ENCODE measurements at regions not wholly inside any gene's neighbourhood (a gene's known extent, or its start where the extent isn't known, plus 50 kb on each side); places are given as distances from the start of the nearest gene placed in this dataset.

DNA sequence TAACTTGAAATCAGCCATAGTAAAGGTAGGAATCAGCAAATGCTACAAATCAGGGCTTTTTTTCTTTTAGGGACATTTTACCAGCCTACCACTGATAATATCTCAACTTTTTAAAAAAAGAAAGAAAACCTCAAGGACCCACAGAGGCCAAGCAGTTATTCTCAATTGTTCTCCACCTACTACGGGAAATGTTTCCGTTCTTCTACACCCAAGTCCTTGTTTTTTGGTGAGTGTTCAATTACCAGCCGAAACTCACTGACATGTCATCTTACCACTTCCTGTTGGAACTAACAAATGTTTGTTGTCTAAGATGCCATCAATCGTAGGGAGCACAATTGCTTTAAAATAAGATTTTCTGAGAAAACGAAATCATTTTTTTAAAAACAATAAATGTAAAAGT lies 50.2 kb upstream of the CDK1 start:
- no peak for ATAC-seq
- DNase-seq = no peak
- intact Hi-C loops (cut with DNase I) = no loop called here

DNA sequence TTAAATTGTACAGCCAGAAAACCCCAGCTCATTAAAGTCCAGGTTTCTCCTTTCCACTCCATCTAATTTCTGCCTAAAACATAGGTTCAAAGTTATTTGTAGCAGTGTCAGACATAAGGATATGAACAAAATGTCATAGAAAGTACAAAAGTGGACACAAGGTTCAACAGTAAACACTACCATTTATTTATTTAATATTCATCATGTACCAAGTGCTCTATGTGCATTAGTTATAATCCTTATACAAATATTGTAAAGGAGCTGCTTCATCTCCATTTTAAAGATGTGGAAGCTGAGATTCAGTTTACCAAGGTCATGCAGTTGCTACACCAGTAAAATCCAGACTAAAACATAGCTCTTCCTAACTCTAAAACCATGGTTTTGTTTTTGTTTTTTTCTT lies 52.0 kb upstream of the CDK1 start:
- no peak for ATAC-seq
- intact Hi-C loops (cut with DNase I) = no loop called here
- DNase-seq = no peak

DNA sequence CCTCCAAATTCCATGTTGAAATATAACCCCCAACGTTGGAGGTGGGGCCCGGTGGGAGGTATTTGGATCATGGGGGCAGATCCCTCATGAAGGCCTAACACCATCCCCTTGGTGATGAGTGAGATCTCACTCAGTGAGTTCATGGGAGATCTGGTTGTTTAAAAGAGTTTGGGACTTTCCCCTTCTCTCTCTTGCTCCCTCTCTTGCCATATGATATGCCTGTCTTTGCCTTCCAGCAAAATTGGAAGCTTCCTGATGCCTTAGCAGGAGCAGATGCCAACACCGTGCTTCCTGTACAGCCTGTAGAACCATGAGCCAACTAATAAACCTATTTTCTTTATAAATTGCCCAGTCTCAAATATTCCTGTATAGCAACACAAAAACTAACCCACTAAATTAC lies 55.7 kb upstream of the CDK1 start:
- DNase-seq = no peak
- no peak for ATAC-seq
- intact Hi-C loops (cut with DNase I) = no loop called here

DNA sequence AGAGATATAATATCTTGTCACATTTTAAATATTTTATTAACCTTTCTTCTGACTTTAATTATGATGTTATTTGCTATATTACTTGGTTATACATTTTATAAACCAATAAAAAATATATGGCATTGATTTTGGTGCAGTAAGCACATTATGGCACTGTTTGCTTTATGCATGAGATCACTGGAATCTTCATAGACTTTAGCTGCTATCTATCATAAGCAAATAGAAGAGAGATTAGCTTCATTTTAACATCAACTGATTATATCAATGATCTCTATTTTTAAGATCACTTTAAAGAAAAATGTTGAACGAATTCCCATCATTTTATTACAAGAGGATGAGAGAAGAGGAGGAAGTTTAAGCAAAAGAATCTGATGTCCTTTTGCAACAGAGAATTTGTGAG lies 58.6 kb upstream of the CDK1 start:
- intact Hi-C loops (cut with DNase I) = no loop called here
- DNase-seq = no peak
- no peak for ATAC-seq

- intact Hi-C loops (cut with DNase I) = no loop called here
- DNase-seq = no peak
- no peak for ATAC-seq
These were observed 59.4 kb upstream of the CDK1 start for GRCh38 chr10:60718886-60719285.

DNA sequence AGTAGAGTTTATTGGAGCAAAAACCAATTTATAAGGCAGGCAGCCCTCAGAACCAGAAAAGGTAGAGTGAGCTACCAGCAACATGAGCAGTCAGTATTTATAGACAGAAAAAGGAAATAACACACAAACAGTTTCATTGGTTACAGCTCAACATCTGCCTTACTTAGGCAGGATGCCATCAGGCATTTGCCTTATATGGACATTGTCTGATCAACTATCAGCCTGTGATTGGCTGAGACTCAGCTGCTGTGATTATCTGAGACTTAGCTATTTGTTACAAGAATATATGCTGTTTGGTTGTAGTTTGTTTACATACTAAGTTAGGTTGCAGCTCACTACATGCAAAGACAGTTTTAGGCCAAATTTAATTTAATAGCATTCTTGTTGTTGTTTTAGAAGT lies 60.4 kb upstream of the CDK1 start:
- DNase-seq = no peak
- ATAC-seq = no peak
- intact Hi-C loops (cut with DNase I) = no loop called here

- DNase-seq (no peak), ATAC-seq (no peak)
- intact Hi-C loops (cut with DNase I) = no loop called here
These were observed 64.0 kb upstream of the CDK1 start for GRCh38 chr10:60714233-60714632.

DNA sequence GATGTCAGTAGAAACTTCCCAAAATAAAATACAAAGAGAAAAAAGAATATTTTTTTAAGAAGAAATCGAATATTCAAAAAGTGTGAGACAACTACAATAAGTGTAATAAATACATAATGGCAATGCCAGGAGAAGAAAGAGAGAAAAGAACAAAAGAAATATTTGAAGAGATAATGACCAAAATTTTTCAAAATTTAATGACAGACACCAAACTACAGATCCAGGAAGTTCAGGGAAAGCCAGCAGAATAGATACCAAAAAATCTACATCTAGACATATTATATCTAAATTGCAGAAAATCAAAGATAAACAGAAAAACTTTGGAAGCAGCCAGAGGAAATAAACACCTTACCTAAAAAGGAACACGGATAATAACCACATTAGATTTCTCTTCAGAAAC lies 66.8 kb upstream of the CDK1 start:
- no peak for DNase-seq
- intact Hi-C loops (cut with DNase I) = no loop called here
- no peak for ATAC-seq

DNA sequence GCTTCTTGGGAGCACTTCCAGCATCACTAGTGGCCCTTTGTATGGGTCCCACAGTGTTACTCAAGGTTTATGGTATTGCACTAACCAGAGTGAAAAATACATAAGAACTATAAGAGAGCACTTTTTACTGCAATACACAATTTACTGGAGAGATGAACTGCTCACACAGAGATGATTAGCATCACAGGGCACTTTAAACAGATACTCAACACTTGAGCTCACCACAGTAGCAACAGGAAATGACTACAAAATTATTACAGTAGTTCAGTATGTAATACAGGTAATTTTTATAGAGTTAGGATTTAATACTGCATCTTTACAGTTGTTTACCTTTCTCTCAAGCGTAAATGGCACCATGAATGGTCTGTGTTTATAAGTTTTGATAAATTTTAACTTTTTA lies 68.2 kb upstream of the CDK1 start:
- DNase-seq = no peak
- intact Hi-C loops (cut with DNase I) = no loop called here
- ATAC-seq = no peak

DNA sequence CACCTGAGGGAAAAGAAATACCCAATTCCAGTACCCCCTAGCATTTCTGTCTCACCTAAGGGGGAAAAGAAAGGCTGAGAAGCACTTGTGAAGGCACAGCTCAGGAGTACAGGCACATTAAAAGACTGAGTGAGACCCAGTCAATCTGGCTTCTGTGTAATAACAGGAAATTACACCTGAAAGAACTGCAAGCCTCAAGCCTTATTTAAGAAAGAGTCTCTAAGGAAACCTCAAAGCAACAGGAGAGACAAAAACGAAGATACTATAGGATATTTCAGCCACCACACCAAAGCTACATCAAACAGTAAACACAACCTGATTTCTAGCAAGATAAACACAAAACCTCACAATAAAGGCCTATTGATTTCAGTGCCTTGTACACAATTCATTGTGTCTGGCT lies 69.6 kb upstream of the CDK1 start:
- ATAC-seq = no peak
- intact Hi-C loops (cut with DNase I) = no loop called here
- DNase-seq = no peak

GRCh38 chr10:60707841-60708240 lies 70.4 kb upstream of the CDK1 start:
- intact Hi-C loops (cut with DNase I) = no loop called here
- ATAC-seq = no peak
- DNase-seq = no peak

DNA sequence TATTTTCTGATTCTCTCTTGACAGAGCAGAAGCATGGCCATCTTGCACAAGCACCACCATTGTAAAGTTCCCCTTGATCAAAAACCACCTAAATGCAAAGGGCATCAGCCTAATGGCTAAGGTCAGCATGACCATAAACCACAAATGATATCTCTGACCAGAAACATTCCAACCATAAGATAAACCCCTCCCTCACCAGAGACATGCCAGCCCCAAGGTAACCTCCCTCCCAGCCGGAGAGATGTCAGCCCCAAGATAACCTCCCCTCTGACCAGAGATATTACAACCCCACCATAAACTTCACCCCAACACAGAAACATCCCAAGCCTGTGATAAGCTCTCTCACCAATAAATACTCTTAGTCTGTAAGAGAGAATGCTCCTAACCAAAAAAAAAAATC lies 72.1 kb upstream of the CDK1 start:
- ATAC-seq (no peak), DNase-seq (no peak)
- intact Hi-C loops (cut with DNase I) = no loop called here

DNA sequence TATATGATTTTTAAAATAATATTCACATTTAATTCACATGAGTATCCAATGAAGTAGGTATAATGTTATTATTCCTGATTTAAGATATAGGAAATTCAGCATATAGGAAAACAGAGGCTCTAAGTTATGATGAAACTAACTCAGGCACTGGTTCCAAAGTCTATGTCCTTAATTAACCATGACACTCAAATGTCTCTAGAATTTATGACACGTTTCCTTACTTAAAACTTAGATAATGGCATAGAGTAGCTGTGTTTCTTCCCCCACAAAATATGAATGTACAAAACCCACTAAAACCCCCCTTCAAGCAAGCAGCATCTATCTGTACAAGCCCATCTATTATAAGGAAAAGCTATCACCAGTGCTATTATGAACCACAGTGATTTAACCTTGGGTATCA lies 72.9 kb upstream of the CDK1 start:
- ATAC-seq = no peak
- intact Hi-C loops (cut with DNase I) = no loop called here
- no peak for DNase-seq

DNA sequence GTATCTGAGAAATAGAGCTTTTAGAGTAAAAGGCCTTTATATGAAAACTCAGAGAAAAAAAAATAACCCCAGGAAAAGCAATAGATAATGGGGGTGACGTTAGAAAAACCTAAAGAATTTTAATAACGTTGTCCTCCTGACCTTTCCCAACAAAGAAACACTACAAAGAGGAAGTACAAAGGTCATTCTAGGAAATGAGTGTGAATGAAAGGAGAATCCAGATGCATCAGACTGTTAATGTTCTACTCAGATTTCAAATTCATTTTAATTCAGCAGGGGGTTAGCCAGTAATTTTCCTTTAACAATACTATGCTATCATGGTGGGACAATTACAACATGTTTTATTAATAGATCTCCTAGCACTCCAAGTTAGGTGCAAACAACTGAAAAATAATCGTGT lies 73.8 kb upstream of the CDK1 start:
- DNase-seq (no peak), ATAC-seq (no peak)
- intact Hi-C loops (cut with DNase I) = no loop called here

GRCh38 chr10:60703266-60704041 lies 74.8 kb upstream of the CDK1 start:
- ATAC-seq = no peak

GRCh38 chr10:60687679-60688078 lies 90.6 kb upstream of the CDK1 start:
- intact Hi-C loops (cut with DNase I) = no loop called here
- ATAC-seq (no peak), DNase-seq (no peak)

More at GRCh38 chr10:60703266-60704041, 74.8 kb upstream of the CDK1 start:
- DNase-seq = no peak
- intact Hi-C loops (cut with DNase I) = no loop called here

GRCh38 chr10:60684091-60684490 lies 94.2 kb upstream of the CDK1 start:
- no peak for DNase-seq
- no peak for ATAC-seq
- intact Hi-C loops (cut with DNase I) = no loop called here

- intact Hi-C loops (cut with DNase I) = no loop called here
- no peak for DNase-seq
- no peak for ATAC-seq
These were observed 97.2 kb upstream of the CDK1 start for GRCh38 chr10:60681103-60681502.

DNA sequence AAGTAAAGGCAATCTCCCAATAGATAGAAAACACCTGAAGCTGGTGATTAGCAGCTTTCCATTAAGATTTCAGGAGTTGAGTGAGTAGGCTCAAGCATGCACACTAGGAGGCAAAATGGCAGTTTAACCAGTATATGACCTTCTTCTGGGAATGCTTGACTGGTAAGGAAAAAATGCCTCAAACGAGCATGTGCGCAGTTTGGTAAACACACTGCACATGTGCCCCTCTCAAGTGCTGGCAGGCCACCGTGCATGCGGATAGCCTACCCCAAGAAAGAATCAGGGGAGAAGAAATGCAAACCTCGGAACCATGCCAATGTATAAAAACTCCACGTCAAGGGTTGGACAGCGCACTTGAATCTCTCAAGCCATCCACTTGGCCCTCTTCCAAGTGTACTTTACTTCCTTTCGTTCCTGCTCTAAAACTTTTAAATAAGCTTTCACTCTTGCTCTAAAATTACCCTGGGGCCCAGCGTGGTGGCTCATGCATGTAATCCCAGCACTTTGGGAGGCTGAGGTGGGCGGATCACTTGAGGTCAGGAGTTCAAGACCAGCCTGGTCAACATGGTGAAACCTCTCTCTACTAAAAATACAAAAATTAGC lies 98.8 kb upstream of the CDK1 start:
- DNase-seq = no peak
- intact Hi-C loops (cut with DNase I) = no loop called here
- no peak for ATAC-seq

DNA sequence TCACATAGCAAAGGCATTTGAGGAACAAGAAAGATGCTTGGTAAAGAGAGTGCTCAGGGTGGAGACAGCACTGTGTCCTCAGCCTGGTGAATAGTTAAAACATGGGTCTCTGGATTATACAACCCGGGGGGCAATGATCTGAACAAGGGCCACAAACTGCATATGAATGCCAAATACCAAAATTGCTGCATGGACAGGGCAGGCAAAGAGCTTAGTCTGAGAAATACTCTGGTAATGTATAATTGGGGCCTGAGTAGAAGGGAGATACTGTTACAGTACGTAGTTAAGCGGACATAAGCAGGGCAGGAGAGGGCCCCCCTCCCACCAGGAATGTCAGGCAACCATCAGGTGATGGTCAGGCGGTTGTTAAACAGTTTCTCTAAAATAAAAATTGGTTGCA lies 99.3 kb upstream of the CDK1 start:
- ATAC-seq = no peak
- intact Hi-C loops (cut with DNase I) = no loop called here
- DNase-seq = no peak

DNA sequence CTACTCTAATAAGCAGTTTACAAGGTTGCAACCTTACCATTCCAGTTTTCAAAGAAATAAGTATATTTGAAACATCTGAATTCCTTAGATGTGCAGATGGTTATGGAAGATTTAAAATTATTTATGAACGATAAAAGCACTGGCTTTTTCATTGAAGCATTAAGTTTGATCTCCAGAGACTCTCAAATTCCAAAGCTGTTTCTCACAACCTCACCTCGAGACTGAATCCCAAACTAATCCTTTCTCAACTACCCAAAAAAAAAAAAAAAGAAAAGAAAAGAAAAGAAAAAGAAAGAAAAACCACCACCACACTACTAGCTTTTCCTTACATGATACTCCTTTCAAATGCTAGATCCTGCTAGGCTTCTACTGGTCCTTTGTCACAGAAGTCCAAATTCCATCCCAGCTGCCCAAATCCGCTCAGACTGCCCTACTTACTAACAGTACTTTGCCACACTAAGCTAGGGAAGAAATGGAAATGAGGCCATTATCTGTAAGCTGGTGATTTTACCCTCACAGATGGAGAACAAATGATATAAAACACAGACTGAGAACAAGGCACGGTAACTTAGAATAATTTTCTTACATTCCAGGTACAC lies 100.6 kb upstream of the CDK1 start:
- intact Hi-C loops (cut with DNase I) = no loop called here
- ATAC-seq (no peak), DNase-seq (no peak)

Measured in left cardiac atrium (tissue), 4 donors.